Activated T-cell treated with anti-CD3 and anti-CD28 coated beads for 48 hours (primary cell): ENCODE measurements at regions not wholly inside any gene's neighbourhood (a gene's known extent, or its start where the extent isn't known, plus 50 kb on each side); places are given as distances from the start of the nearest gene placed in this dataset.

Source experiments
- DNase-seq: peaks from one replicate; pipeline ENCODE4 v3.0.0-alpha.2; 2020; ENCODE audit warnings: low read depth

- no peak for DNase-seq
These were observed 808.8 kb upstream of the POU3F3 start for GRCh38 chr2:104045071-104045470.

GRCh38 chr2:104046466-104046865 lies 807.4 kb upstream of the POU3F3 start:
- no peak for DNase-seq

- DNase-seq, result no peak
These were observed 806.4 kb upstream of the POU3F3 start for GRCh38 chr2:104047516-104047915.

GRCh38 chr2:104049438-104049837 lies 804.5 kb upstream of the POU3F3 start:
- no peak for DNase-seq

- DNase-seq, result no peak
These were observed 803.9 kb upstream of the POU3F3 start for GRCh38 chr2:104049981-104050380.

GRCh38 chr2:104050656-104051242 lies 803.2 kb upstream of the POU3F3 start:
- no peak for DNase-seq

GRCh38 chr2:104051766-104052165 lies 802.1 kb upstream of the POU3F3 start:
- no peak for DNase-seq

- DNase-seq, result no peak
These were observed 801.6 kb upstream of the POU3F3 start for GRCh38 chr2:104052356-104052755.

- DNase-seq, result no peak
These were observed 797.5 kb upstream of the POU3F3 start for GRCh38 chr2:104056451-104056850.

GRCh38 chr2:104068665-104069064 lies 785.2 kb upstream of the POU3F3 start:
- no peak for DNase-seq

GRCh38 chr2:104077573-104077972 lies 776.3 kb upstream of the POU3F3 start:
- DNase-seq, result no peak

- no peak for DNase-seq
These were observed 775.3 kb upstream of the POU3F3 start for GRCh38 chr2:104078431-104079157.

- no peak for DNase-seq
These were observed 765.2 kb upstream of the POU3F3 start for GRCh38 chr2:104088745-104089144.

GRCh38 chr2:104090407-104090806 lies 763.5 kb upstream of the POU3F3 start:
- no peak for DNase-seq

GRCh38 chr2:104091894-104092293 lies 762.0 kb upstream of the POU3F3 start:
- no peak for DNase-seq

- no peak for DNase-seq
These were observed 761.0 kb upstream of the POU3F3 start for GRCh38 chr2:104092886-104093285.

- DNase-seq, result no peak
These were observed 751.3 kb upstream of the POU3F3 start for GRCh38 chr2:104102615-104103014.

- DNase-seq, result no peak
These were observed 744.6 kb upstream of the POU3F3 start for GRCh38 chr2:104109356-104109755.

GRCh38 chr2:104118889-104119288 lies 735.0 kb upstream of the POU3F3 start:
- DNase-seq, result no peak

- no peak for DNase-seq
These were observed 733.7 kb upstream of the POU3F3 start for GRCh38 chr2:104120171-104120570.

- no peak for DNase-seq
These were observed 728.8 kb upstream of the POU3F3 start for GRCh38 chr2:104125096-104125495.

- no peak for DNase-seq
These were observed 726.7 kb upstream of the POU3F3 start for GRCh38 chr2:104127049-104127770.

- DNase-seq, result no peak
These were observed 713.6 kb upstream of the POU3F3 start for GRCh38 chr2:104140361-104140760.
